ENCODE measurements at regions not wholly inside any gene's neighbourhood (a gene's known extent, or its start where the extent isn't known, plus 50 kb on each side); places are given as distances from the start of the nearest gene placed in this dataset.

DNA sequence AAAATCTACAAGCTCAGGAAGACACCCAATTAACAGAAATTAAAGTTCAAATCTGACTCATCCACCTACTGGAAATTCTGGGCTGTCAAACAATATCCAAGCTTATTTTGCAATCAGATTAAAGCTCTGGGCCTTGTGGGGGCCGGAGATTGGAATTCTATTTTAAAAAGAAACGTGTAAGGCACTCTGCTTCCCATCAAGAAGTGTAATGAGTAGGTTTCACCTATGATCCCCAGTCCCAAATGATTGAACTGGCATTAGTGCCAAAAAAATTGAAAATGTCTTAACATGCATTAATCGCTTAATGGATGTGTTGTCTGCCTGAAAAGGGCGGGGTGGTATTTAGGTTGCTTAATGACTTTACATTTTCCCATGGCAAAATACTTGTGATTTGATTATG is 542.4 kb upstream of the BTBD3 start (continued):
- TF ChIP-seq MAFK (IDR thresholded peaks at IDR 0.05; ENCODE audit: low read depth, low read length) (no peak), MXI1 (IDR thresholded peaks at IDR 0.05; ENCODE audit: borderline replicate concordance, low read depth, low read length) (no peak)
- TF ChIP-seq, protein P1, sequence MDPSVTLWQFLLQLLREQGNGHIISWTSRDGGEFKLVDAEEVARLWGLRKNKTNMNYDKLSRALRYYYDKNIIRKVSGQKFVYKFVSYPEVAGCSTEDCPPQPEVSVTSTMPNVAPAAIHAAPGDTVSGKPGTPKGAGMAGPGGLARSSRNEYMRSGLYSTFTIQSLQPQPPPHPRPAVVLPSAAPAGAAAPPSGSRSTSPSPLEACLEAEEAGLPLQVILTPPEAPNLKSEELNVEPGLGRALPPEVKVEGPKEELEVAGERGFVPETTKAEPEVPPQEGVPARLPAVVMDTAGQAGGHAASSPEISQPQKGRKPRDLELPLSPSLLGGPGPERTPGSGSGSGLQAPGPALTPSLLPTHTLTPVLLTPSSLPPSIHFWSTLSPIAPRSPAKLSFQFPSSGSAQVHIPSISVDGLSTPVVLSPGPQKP (IDR thresholded peaks at IDR 0.05; ENCODE audit: borderline replicate concordance, low read depth, low read length), result no peak

DNA sequence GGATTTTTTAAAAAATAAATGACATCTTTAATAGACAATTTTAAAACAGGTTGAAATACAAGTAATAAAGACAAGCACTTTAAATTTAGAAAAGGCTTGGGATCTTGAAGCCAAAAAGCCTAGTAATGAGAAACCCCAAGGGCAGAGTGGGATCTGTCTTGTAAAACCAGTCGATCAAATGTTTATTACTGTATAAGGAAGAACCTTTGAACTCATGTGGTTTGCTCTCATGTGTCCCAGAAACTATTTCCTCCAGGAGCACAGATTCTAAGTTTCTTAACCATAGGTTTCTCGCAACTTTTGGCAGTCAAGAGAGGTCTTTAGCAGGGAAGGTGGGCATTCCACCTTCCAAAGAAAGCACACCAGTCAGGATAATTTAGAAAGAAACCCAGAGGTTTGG is 541.7 kb upstream of the BTBD3 start:
- intact Hi-C loops (cut with micrococcal nuclease) (no loop called here), dilution Hi-C loops (cut with HindIII; ENCODE audit: low sequenced_read_pairs, unreplicated experiment) (no loop called here), in situ Hi-C loops (cut with MboI; ENCODE audit: low sequenced_read_pairs) (no loop called here)
- peak overlapping the region; percentile 57; the same call in 1 of the 2 replicates for H2BK120ac ChIP-seq (ENCODE audit: low read depth, low read length)
- H2AFZ ChIP-seq (replicated peaks; ENCODE audit: low read length, poor library complexity), result no peak overlapping the region
- peak overlapping the region; percentile 24; the same call in 1 of the 2 replicates for H4K91ac ChIP-seq (ENCODE audit: insufficient read depth, low read depth, low read length)
- ATAC-seq (ENCODE audit: low read depth) (no peak), DNase-seq (peak; percentile 42)
- H3K4me2 ChIP-seq (ENCODE audit: low read depth, low read length), result no peak overlapping the region
- no TSS peak for BruUV-seq (replicated peaks)
- H4K20me1 ChIP-seq (ENCODE audit: insufficient read depth, low read length), result no peaks in the 10 kb centered on the region
- no peak overlapping the region for H3K23ac ChIP-seq (ENCODE audit: low read depth, low read length)
- H3K4me1 ChIP-seq (ENCODE audit: control insufficient read depth, insufficient read depth, low read length), result peaks cover 15% of the 10 kb centered on the region
- H3K9me1 ChIP-seq (ENCODE audit: insufficient read depth, low read length), result 0 out of 2 replicates have a peak, but pooled peaks cover 4% of the 10 kb centered on the region
- H3K27ac ChIP-seq (ENCODE audit: insufficient read depth, low read length), result no peak overlapping the region
- no peaks in the 10 kb centered on the region for H3K36me3 ChIP-seq (ENCODE audit: control insufficient read depth, insufficient read depth, low read length)
- peak overlapping the region; percentile 81 for H3K18ac ChIP-seq (ENCODE audit: low read depth, low read length)
- H3K79me1 ChIP-seq (ENCODE audit: low read depth in 1 of 2, low read length in 2 of 2), result no peaks in the 10 kb centered on the region
- no peak overlapping the region for H2AK5ac ChIP-seq (ENCODE audit: low read depth, low read length)
- peak overlapping the region; percentile 17; the same call in 1 of the 3 replicates for H2BK15ac ChIP-seq (ENCODE audit: low read depth, low read length)
- H2AK9ac ChIP-seq (replicated peaks; ENCODE audit: low read depth, low read length, poor library complexity), result no peak overlapping the region
- no peak overlapping the region for H2BK20ac ChIP-seq (ENCODE audit: low read depth, low read length)
- 0 out of 2 replicates have a peak overlapping the region, but pooled peaks have one; percentile 43 for H3K4ac ChIP-seq (ENCODE audit: low read depth, low read length)
- H3K9ac ChIP-seq (ENCODE audit: low read depth, low read length), result no peak overlapping the region
- ChIA-PET POLR2A (ENCODE audit: unreplicated experiment) (no interaction called here), CTCF (no interaction called here)
- H4K5ac ChIP-seq (ENCODE audit: low read depth, low read length), result peak overlapping the region; percentile 44; the same call in 1 of the 2 replicates
- H3K9me3 ChIP-seq (ENCODE audit: control insufficient read depth, insufficient read depth, low read length), result no peaks in the 10 kb centered on the region; the same call in 1 of the 2 replicates
- no CpG with 5 or more reads among the region's 2 CpGs for WGBS, 2 experiments (ENCODE audit: extremely low coverage in 2 of 2, insufficient read length in 1 of 2)
- no peak overlapping the region for H3K14ac ChIP-seq (replicated peaks; ENCODE audit: low read depth, low read length)
- TF ChIP-seq, protein P2, sequence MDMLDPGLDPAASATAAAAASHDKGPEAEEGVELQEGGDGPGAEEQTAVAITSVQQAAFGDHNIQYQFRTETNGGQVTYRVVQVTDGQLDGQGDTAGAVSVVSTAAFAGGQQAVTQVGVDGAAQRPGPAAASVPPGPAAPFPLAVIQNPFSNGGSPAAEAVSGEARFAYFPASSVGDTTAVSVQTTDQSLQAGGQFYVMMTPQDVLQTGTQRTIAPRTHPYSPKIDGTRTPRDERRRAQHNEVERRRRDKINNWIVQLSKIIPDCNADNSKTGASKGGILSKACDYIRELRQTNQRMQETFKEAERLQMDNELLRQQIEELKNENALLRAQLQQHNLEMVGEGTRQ (IDR thresholded peaks at IDR 0.05; ENCODE audit: low read depth, low read length), result no peak
- TF ChIP-seq CEBPB (IDR thresholded peaks at IDR 0.05; ENCODE audit: low read depth, low read length), result no peak
- no peak for TF ChIP-seq RAD21 (IDR thresholded peaks at IDR 0.05; ENCODE audit: low read length)
- peak overlapping the region; percentile 24 for H2BK5ac ChIP-seq (ENCODE audit: low read depth, low read length, poor library complexity, severe bottlenecking)
- H3K56ac ChIP-seq (ENCODE audit: extremely low read depth, insufficient read depth, low read length), result no peak overlapping the region
- no peak overlapping the region for H3K4me3 ChIP-seq (ENCODE audit: insufficient read depth, low read depth, low read length)
- H4K8ac ChIP-seq (ENCODE audit: low read depth in 2 of 2, low read length in 2 of 2), result no peak overlapping the region
- no peaks in the 10 kb centered on the region for H3K27me3 ChIP-seq (ENCODE audit: control insufficient read depth, insufficient read depth, low read length)
